HK-2 (cell line): ENCODE measurements at regions not wholly inside any gene's neighbourhood (a gene's known extent, or its start where the extent isn't known, plus 50 kb on each side); places are given as distances from the start of the nearest gene placed in this dataset.
"Not testable (repeated sequence)": the region's sequence is repeated elsewhere in the genome, so short reads cannot be mapped to it uniquely, and the experiment has no call there.

Experiments
- DNase-seq: peaks from one replicate; pipeline ENCODE4 v3.0.0-alpha.2; 2018; ENCODE audit not compliant: unreplicated experiment

GRCh38 chr17:63178530-63178929, 212.5 kb downstream of the TANC2 start:
- DNase-seq: no peak

GRCh38 chr17:63181856-63182255, 215.8 kb downstream of the TANC2 start:
- DNase-seq: no peak

GRCh38 chr17:63185420-63185819, 219.4 kb downstream of the TANC2 start:
- DNase-seq: no peak

- no peak for DNase-seq
Observed at GRCh38 chr17:63189082-63189481, 223.0 kb downstream of the TANC2 start.

GRCh38 chr17:63189930-63190329, 223.9 kb downstream of the TANC2 start:
- no peak for DNase-seq

GRCh38 chr17:63190821-63191370, 224.9 kb downstream of the TANC2 start:
- no peak for DNase-seq

- no peak for DNase-seq
Observed at GRCh38 chr17:63191610-63192009, 225.6 kb downstream of the TANC2 start.

GRCh38 chr17:63193827-63194226, 227.8 kb downstream of the TANC2 start:
- no peak for DNase-seq

- no peak for DNase-seq
Observed at GRCh38 chr17:63196772-63197335, 230.8 kb downstream of the TANC2 start.

GRCh38 chr17:63203652-63204051, 237.6 kb downstream of the TANC2 start:
- no peak for DNase-seq

GRCh38 chr17:63221939-63222338, 224.2 kb downstream of the CYB561 start:
- no peak for DNase-seq

- no peak for DNase-seq
Observed at GRCh38 chr17:63222655-63223054, 223.5 kb downstream of the CYB561 start.

- no peak for DNase-seq
Observed at GRCh38 chr17:63223212-63223911, 222.7 kb downstream of the CYB561 start.

- no peak for DNase-seq
Observed at GRCh38 chr17:63224644-63225043, 221.5 kb downstream of the CYB561 start.

- DNase-seq: not testable (repeated sequence)
Observed at GRCh38 chr17:63226720-63227119, 219.4 kb downstream of the CYB561 start.

GRCh38 chr17:63231015-63231620, 215.0 kb downstream of the CYB561 start:
- DNase-seq: not testable (repeated sequence)

GRCh38 chr17:63232565-63233310, 213.4 kb downstream of the CYB561 start:
- no peak for DNase-seq

- no peak for DNase-seq
Observed at GRCh38 chr17:63240106-63240505, 206.0 kb downstream of the CYB561 start.

GRCh38 chr17:63246344-63246743, 199.8 kb downstream of the CYB561 start:
- DNase-seq: no peak

GRCh38 chr17:63247706-63248105, 198.4 kb downstream of the CYB561 start:
- no peak for DNase-seq

- no peak for DNase-seq
Observed at GRCh38 chr17:63249256-63250004, 196.7 kb downstream of the CYB561 start.

- DNase-seq: no peak
Observed at GRCh38 chr17:63250830-63251229, 195.3 kb downstream of the CYB561 start.
